M059J (cell line): ENCODE measurements at regions not wholly inside any gene's neighbourhood (a gene's known extent, or its start where the extent isn't known, plus 50 kb on each side); places are given as distances from the start of the nearest gene placed in this dataset.

Source experiments
- DNase-seq: peaks from one replicate; pipeline ENCODE4 v3.0.0-alpha.2; 2012; ENCODE audit warnings: low read depth

GRCh38 chr5:10173716-10174115 lies 76.0 kb downstream of the ATPSCKMT start:
- DNase-seq = no peak

DNA sequence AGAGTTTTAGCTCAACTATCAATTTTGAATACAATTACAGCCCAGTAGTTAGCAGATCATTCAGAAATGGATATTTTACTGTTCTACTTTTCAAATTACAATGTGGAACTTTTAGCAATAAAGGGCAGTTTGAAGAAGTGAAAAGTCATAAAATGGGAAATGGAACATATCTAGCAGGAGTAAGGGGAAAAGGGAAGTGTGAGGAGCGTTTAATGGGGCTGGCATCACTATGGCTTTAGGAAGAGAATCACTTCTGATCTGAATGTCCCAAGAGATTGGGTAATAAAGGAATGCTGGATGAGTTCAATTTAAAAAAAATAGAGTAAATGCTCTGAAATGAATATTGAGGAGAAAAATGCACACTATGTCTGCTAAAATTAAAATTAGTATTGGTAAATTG lies 77.4 kb downstream of the ATPSCKMT start:
- DNase-seq = no peak

- DNase-seq = no peak
Measured at GRCh38 chr5:10169359-10169758, 80.3 kb downstream of the ATPSCKMT start.

GRCh38 chr5:10168254-10168653 lies 81.4 kb downstream of the ATPSCKMT start:
- no peak for DNase-seq

- no peak for DNase-seq
Measured at GRCh38 chr5:10167806-10168205, 81.9 kb downstream of the ATPSCKMT start.

DNA sequence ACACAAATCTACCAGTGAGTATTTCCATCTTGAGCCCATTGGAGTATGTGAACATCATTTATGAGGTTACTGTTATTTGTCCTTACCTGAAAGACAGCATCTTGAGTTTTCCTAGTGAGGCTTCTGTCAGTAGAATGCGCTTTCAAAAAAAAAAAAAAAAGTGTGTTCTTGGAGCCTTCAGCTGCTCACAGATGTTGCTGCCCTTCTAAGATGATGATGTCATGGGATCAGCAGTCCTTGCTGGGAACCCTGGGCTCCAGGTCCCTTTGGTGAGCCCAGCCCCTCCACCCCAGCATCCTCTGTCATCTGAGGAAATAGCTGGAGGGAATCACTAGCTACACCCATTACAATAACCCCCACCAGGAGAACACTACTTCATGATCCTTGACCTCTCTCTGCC lies 83.3 kb downstream of the ATPSCKMT start:
- no peak for DNase-seq

DNA sequence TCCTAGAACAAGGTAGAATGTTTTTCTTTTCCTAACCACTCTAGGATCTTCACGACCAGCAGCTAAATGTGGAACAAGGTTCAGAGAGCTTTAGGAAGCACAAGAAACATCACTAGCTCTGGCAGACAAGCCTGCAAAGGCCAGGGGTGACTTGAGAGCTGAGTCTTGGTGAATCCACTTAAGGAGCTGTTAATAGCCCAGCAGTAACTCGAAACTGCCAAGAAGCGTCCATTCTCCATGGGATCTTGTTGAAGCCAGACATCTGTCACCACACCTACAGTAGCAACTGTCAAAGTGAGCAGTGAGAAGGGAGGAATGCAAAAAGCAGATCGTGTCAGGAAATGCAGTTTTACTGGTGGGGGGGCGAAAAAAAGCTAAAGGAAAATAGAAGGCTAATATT lies 87.2 kb downstream of the ATPSCKMT start:
- no peak for DNase-seq

GRCh38 chr5:10161778-10162177 lies 87.9 kb downstream of the ATPSCKMT start:
- DNase-seq = no peak

GRCh38 chr5:10160241-10160640 lies 89.4 kb downstream of the ATPSCKMT start:
- DNase-seq = no peak

DNA sequence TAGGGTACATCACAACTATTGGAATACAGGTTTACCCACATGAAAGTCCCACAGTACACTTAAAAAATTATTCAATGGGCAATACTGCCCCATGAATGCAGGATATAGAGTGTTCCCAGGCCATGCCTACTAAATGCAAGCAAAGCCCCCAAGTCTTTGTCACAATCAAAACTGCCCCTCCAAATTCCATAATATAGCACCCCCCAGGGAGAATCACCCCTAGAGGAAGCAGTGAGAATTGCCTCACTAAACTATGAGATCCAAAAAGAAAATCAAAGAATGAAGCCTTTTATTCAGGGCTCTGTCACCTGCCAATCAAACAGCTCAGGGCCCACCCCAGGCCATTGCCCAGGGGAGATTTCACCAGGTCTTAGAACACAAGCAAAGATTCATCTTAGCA lies 90.8 kb downstream of the ATPSCKMT start:
- DNase-seq = no peak

DNA sequence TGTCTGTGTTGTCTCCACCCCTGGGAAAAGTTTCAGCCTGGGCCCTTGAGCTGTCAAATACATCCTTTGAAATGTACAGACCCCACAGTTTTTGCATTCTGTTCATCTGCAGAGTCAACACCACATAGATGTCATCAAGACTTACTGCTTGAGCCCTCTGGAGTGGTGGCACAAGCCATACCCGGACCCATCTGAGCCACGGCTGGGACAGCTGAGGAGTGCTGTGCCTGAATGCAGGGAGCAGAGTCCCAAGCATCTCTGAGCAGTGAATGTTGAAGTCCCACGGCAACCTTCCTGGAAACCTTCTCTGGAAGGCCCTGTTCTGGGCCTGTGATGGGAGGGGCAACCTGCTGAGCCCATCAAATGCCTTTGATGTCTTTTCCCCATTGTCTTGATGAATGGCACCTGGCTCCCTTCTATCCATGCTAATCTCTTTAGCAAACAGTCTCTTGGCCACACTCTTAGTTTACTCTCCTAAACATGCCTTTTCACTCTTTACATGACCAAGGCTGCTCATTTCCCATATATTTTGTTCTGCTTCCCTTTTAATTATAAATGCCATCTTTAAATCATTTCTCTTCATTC lies 92.5 kb downstream of the ATPSCKMT start:
- DNase-seq = no peak

GRCh38 chr5:10155897-10156667 lies 93.6 kb downstream of the ATPSCKMT start:
- DNase-seq = no peak

- no peak for DNase-seq
Measured at GRCh38 chr5:10153808-10154537, 95.7 kb downstream of the ATPSCKMT start.

- DNase-seq = no peak
Measured at GRCh38 chr5:10153394-10153793, 96.3 kb downstream of the ATPSCKMT start.

GRCh38 chr5:10151656-10152055 lies 98.0 kb downstream of the ATPSCKMT start:
- peak; percentile 22 for DNase-seq

- no peak for DNase-seq
Measured at GRCh38 chr5:10149911-10150310, 99.8 kb downstream of the ATPSCKMT start.

GRCh38 chr5:10145923-10146401 lies 103.7 kb downstream of the ATPSCKMT start:
- DNase-seq = peak; percentile 65

GRCh38 chr5:10144040-10144439 lies 105.6 kb downstream of the ATPSCKMT start:
- DNase-seq = no peak

GRCh38 chr5:10140195-10140973 lies 109.3 kb downstream of the ATPSCKMT start:
- DNase-seq = peak; percentile 33

GRCh38 chr5:10138395-10139057 lies 111.2 kb downstream of the ATPSCKMT start:
- peak; percentile 5 for DNase-seq

DNA sequence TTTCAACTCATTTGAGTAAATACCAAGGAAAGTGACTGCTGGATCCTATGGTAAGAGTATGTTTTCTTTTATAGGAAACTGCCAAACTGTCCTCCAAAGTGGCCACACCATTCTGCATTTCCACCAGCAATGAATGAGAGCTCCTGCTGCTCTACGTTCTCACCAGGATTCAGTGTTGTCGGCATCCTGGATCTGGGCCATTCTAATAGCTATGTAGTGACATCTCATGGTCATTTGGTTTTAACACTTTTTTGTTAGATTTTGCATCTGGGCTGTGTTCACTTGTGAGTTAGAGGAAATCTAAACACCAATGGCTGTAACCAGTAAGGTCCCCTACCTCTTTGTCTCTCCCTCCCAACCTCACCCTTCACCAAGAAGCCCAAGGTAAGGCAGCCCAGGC lies 115.9 kb downstream of the ATPSCKMT start:
- DNase-seq = peak; percentile 37
